Fibroblast of skin of right biceps (primary cell): ENCODE measurements at regions not wholly inside any gene's neighbourhood (a gene's known extent, or its start where the extent isn't known, plus 50 kb on each side); places are given as distances from the start of the nearest gene placed in this dataset.
"Not testable (repeated sequence)": the region's sequence is repeated elsewhere in the genome, so short reads cannot be mapped to it uniquely, and the experiment has no call there.

Experiments used
- DNase-seq: peaks from one replicate; pipeline ENCODE4 v3.0.0-alpha.2; 2013

DNA sequence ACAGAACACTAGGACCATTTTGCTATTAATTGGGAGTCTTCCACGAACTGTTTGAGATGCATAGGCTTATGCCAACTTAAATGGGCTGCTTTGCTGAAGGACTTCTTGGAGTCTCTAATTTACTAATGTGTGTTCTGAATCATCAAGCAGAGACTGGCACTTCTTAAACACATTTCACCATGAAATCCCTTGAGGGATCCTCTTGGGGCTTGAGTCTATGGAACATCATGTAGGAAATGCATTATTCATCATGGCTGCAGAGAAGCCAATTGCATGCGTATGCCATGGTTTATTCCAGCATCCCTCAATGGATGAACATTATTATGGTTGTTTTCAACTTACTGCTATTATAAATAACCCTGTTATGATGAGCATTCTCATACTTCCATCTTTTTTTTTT is 73.4 kb downstream of the FGD2 start:
- DNase-seq = peak; percentile 63

- no peak for DNase-seq
Measured at GRCh38 chr6:37081042-37081607, 75.7 kb downstream of the FGD2 start.

- no peak for DNase-seq
Measured at GRCh38 chr6:37082390-37083130, 77.1 kb downstream of the FGD2 start.

DNA sequence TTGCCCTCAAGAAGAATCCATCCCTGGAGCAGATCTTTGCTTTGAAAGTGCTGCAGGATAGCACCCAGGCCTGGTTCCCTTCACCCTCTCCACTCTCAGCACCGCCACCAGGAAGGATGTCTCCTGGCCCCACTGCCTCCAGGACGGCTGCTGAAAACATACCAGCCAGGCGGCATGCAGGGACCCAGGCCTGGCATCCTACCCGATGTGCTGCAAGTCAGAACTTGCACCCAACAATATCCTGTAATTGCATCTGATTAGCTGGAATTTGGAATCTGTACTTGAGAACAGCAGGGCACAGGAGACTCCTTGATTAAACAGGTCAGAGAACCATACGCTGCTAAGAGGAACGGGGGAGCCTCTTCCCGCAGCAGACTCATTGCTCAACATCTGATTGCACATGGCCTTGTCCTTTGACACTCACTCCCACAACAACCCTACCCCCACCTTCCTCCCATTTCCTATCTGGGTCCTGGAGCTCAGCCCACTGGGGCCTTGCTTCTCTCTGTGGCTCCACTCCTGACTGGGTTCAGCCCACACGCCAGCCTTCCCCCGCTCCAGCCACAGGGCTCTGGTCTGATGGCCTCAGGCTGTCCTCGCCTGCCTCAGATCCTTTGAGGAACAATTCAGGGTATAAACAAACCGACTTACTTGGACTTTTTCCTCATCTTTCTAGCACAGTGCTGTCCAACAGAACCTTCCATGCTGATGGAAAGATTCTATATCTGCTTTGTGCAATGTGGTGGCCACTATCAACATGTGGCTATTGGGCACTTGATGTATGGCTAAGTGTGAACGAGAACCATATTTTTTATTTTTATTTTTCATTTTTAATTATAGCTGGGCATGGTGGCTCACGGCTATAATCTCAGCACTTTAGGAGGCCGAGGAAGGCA is 78.0 kb downstream of the FGD2 start:
- DNase-seq = peak; percentile 47

DNA sequence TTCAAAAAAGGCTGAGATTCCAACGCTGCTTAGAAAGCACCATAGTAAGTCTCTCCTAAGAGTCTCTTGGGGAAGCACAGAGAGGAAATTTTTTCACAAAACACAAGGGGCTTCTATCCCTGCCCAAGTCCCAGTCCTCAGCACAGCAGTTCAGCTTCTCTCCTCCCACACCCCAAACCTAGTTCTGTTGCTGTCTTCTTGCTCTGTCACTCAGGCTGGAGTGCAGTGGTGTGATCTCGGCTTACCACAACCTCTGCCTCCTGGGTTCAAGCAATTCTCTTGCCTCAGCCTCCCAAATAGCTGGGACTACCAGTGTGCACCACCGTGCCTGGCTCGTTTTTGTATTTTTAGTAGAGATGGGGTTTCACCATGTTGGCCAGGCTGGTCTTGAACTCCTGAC is 79.2 kb downstream of the FGD2 start:
- not testable (repeated sequence) for DNase-seq

- no peak for DNase-seq
Measured at GRCh38 chr6:37085198-37085597, 79.7 kb downstream of the FGD2 start.

DNA sequence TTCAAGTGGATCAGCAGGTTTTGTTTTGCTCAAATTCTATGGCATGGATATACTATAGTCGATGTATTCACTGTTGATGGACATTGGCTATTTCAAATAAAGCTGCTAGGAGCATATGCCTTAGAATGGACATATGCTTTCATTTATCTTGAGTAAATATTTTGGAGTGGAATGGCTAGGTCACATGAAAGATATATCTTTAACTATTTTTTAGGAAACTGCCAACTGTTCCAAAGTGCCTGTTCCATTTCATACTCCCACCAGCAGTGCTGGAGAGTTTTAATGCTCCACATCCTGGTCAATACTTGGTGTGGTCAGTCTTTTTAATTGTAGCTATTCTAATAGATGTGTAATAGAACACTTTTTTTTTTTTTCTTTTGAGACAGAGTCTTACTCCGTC is 81.1 kb upstream of the PIM1 start:
- DNase-seq = no peak

GRCh38 chr6:37089783-37090182 is 80.2 kb upstream of the PIM1 start:
- DNase-seq = no peak

DNA sequence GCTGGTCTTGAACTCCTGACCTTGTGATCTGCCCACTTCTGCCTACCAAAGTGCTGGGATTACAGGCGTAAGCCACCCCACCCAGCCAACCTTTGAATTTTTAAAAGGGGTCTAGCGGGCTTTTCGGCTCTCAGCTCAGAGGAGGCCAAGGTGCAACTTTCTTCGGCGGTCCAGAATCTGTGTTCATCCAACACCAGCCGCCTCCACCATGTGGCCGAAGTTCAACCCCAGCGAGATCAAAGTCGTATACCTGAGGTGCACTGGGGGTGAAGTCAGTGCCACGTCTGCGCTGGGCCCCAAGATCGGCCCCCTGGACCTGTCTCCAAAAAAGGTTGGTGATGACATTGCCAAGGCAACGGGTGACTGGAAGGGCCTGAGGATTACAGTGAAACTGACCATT is 78.8 kb upstream of the PIM1 start:
- DNase-seq = not testable (repeated sequence)

GRCh38 chr6:37091586-37091985 is 78.4 kb upstream of the PIM1 start:
- peak; percentile 36 for DNase-seq

DNA sequence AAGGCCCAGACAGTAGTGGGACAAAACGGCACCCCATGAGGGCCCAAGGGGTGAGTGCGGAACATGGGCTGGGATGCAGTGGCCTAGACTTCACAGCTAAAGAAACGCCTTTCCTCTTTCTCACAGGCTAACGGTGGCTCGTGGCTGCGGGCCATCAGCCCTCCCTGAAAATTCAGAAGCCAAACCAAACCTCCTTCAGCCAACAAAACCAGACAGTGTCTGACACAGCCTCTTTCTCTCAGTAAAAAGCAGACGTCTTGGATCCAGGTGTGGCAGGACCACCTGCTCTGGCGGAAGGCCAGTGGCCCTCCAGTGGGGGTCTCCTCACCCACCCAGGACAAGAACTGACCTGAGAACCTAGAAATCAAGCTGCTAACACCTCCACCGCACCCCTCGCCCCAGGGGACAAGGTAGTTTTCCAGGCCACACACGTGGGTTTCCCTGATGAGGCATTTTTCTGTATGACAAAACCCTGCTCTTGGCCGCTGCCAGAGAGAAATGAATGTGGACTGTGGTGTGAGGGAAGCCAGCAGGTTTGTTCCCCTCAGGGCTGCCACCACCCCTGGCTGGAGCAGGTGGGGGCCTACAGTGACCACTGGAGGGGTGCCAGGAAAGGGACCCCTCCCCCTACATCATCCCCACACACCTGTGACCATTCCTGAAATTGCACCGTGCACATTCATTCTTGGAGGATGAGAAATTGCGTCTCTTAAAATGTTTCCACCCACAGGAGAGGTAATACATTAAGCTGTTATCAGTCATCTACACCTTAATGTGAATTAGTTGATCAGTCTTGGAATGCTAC is 76.8 kb upstream of the PIM1 start:
- DNase-seq = peak; percentile 33

DNA sequence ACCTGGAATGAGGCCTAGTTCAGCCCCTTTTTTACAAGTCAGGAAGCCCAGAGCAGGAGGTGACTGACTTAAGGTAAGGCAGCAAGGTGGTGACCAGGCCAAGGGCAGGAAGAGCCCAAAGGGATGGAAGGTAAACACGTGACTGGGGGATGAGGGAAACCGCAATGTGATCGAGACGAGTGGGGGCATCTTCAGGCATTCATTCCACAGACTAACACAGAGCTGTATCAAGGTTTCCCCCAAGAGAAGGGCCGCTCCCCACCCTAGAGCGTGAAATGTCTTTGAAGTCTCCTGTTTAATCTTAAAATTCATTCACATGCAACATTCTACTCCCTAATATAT is 76.3 kb upstream of the PIM1 start:
- no peak for DNase-seq

- DNase-seq = no peak
Measured at GRCh38 chr6:37095997-37096396, 74.0 kb upstream of the PIM1 start.

DNA sequence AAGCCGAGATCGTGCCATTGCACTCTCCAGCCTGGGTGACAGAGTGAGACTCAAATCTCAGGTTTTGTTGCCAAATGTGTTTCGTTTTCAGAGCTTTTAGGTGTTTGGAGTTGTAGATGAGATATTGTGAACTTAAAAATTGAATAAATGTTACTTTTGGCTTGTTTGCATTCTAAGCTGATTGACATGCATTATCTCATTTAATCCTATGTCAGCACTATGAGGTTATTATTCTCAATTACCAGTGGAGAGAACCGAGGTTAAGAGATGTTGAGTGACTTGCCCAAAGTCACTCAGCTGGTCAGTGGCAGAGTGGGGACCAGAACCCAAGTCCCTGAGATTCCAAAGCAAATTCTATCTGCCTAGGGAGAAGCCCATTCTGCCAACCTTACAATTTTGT is 72.6 kb upstream of the PIM1 start:
- no peak for DNase-seq

DNA sequence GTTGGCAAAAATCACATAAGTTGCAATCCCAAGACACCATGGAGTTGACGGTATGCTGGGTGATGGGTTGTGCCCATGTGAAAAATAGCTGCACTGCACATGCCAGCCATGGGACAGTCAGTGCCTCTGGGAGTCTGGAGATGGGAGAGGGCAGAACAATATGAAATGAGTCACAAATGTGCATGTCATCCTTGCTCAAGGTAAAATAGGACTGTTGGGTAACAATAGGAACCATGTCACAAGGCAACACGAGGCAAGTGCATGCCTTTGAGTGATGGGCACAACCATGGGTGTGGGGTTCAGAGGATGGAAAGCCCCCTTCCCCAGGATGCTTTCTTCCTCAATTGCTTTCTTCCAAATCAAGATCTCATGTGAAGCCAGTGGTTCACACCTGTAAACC is 70.5 kb upstream of the PIM1 start:
- DNase-seq = no peak

- no peak for DNase-seq
Measured at GRCh38 chr6:37100745-37101144, 69.2 kb upstream of the PIM1 start.

DNA sequence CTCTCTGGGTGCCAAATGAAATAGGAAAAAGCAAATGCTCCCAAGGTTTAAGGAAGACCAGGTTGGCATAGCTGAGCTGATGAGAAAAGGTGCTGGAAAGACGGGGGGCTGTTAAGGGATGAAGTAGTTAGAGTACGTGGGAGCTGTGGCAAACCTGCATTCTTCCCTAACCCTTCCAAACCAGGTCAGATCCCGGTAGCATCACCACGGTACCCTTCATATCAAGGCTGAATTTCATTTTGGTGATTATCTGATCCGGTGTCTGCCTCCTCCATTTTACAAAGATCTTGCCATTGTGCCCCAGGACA is 68.0 kb upstream of the PIM1 start:
- no peak for DNase-seq

- DNase-seq = peak; percentile 90
Measured at GRCh38 chr6:37102299-37103168, 67.4 kb upstream of the PIM1 start.

DNA sequence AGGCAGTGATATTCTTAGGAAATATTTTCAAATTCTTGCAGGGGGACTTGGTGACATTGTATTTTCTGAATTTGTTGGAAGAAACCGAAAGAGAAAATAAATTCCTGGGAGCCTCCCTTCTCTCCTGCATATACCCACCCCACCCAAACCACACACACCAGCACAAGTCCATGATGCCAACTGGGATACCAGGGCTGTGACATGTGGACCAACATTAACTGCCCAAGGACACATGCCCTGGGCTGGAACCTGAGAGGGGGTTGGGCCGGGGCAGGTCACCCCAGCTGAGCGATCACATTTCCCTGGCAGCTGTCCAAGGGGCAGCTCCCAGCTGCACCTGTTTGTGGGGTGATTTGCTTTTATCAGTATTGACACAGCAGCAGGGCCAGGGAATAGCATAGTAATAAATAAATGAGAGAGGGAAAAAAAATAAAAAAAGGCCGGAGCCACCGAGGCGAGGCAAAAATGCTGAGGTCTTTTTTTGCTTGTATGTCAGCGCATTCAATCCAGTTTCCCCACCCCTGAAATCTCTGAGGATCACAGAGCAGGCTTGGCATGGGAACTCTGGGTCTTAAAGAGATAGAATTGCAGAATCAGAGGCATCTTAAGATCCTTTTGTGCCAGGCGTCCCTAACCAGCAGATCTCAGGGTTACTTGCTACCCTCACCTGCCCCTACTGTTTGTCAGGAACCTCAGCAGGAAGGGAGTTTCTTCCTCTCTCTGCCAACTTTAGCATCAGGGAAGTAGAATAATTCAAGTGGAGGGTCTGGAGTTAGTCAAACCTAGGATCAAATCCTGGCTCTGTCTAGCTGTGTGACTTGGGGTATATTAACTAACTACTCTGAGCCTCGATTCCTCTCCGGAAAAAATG is 66.5 kb upstream of the PIM1 start:
- DNase-seq = no peak

- DNase-seq = no peak
Measured at GRCh38 chr6:37104824-37105147, 65.2 kb upstream of the PIM1 start.
